ENCODE measurements at regions not wholly inside any gene's neighbourhood (a gene's known extent, or its start where the extent isn't known, plus 50 kb on each side); places are given as distances from the start of the nearest gene placed in this dataset. TPM values are rescaled to one million over a fixed set of nuclear protein-coding genes. Genes with fewer than 3 reads are reported as not detected.

DNA sequence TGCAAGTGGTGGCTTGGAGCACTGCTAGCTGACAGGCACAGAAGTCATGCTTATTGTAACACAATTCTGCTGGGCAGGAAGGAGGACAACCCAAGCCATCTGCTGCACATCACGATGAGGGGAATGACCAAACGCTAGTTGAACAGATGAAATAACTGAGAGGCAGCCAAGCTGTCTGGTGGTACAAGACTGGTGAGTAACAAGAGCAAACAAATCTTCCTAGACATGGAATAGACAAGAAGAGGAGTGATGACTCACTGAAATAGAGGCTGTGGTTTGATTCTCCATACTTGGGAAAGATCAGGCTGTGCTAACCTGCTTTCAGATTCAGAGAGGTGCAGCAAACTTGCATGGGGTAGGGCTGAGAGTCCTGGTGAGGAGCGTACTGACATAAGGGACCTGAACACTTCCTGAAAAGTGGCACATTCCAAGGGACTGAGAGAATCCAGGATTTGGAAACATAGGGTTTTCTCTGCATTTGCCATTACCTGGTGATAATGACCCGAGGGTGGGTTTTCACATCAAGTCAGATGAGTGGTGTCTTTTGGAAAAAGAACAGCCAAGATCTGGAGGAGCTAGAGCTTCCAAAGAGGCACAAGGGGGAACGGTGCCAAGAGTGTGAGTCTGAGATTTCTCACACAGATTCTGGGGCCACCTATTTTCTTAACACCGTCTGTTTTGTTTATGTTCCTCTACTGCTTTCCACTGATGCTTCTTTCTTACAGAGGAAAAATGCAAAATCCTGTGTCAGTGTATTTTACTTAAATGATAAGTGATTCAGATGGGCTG lies 60.0 kb downstream of the PRL start:
- Histone ChIP-seq H3K4me3 (replicated peaks in 1 of 3; ENCODE audit: insufficient read depth in 1 of 3, low read depth in 1 of 3, low read length in 3 of 3) (no peak overlapping the region), H3K9me3 (replicated peaks; ENCODE audit: control insufficient read depth, insufficient read depth, low read length) (no peaks in the 10 kb centered on the region), H3K36me3 (ENCODE audit: control insufficient read depth in 2 of 2, extremely low read depth in 1 of 2, insufficient read depth in 2 of 2, low read length in 2 of 2) (no peaks in the 10 kb centered on the region), H4K20me1 (replicated peaks; ENCODE audit: control insufficient read depth, extremely low read depth, insufficient read depth, low read length) (no peaks in the 10 kb centered on the region), H3K4me2 (ENCODE audit: insufficient read depth, low read length) (no peak overlapping the region), H3K79me2 (ENCODE audit: control insufficient read depth, insufficient read depth, low read length) (no peaks in the 10 kb centered on the region), H3K4me1 (ENCODE audit: control insufficient read depth, extremely low read depth, insufficient read depth, low read length) (no peaks in the 10 kb centered on the region), H3K27me3 (ENCODE audit: control insufficient read depth in 2 of 2, insufficient read depth in 2 of 2, low read length in 2 of 2) (no peaks in the 10 kb centered on the region), H2AFZ (ENCODE audit: low read depth, low read length) (no peak overlapping the region), H3K27ac (ENCODE audit: insufficient read depth, low read depth, low read length) (no peak overlapping the region), H3K9ac (replicated peaks; ENCODE audit: extremely low read depth, insufficient read depth, low read length) (no peak overlapping the region), H3K9me1 (replicated peaks; ENCODE audit: control insufficient read depth, extremely low read depth, insufficient read depth, low read length) (no peaks in the 10 kb centered on the region)
- no peak for FAIRE-seq
- dilution Hi-C loops (cut with MboI; ENCODE audit: extremely low pct_ligation_motif_present, low sequenced_read_pairs) (no loop called here), intact Hi-C loops (cut with micrococcal nuclease) (no loop called here)
- BruUV-seq (replicated peaks), result no TSS peak
- DNase-seq (ENCODE audit: low read depth, low spot score), result no peak
- no peak for TF ChIP-seq POLR2AphosphoS5 (IDR thresholded peaks at IDR 0.05; ENCODE audit: insufficient read depth, low read depth, low read length)
- TF ChIP-seq MYC (IDR thresholded peaks at IDR 0.05; ENCODE audit: low read depth, low read length), result no peak
- ChIA-PET CTCF (no interaction called here), POLR2A (no interaction called here)

Small RNA genes in the stretch of these regions (small RNA-seq; reads per million reads assigned to genes)
- not detected for gene AL136313.1 (ENCODE audit: insufficient read depth, insufficient read length, low read depth, low replicate concordance)

All from endothelial cell of umbilical vein (primary cell).